ENCODE measurements at regions not wholly inside any gene's neighbourhood (a gene's known extent, or its start where the extent isn't known, plus 50 kb on each side); places are given as distances from the start of the nearest gene placed in this dataset.

DNA sequence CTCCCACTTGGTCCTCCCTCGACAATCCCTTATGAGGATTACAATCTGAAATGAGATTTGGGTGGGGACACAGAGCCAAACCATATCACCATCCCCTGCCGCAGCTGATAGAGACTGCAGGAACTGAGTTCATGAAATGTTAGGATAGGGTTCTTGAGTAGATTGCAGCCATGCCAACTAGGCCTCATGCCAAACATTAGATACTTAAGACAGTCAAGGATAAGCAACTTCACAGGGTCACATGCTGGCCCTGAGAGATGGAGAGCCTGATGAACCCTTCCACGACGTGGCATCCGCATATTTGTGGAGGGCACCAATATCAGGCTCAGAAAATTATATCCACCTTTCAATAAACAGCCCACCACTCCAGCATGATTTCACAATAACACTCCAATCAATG is 121.3 kb downstream of the ALDH8A1 start:
- no peak overlapping the region for H3K4me3 ChIP-seq
- H3K36me3 ChIP-seq = no peaks in the 10 kb centered on the region
- DNase-seq = no peak
- no peak for TF ChIP-seq POLR2AphosphoS5 (IDR thresholded peaks at IDR 0.05)
- WGBS, 5 donors = 64 to 89% (median 76%) methylated on average over 5 of the region's 5 CpGs
- H3K27ac ChIP-seq = no peak overlapping the region
- no peaks in the 10 kb centered on the region for H3K27me3 ChIP-seq
- intact Hi-C loops (cut with DNase I; ENCODE audit: low total_unique reads) = no loop called here
- H3K4me1 ChIP-seq = no peaks in the 10 kb centered on the region
- peaks cover 0 to 5% (median 0%) of the 10 kb centered on the region in 4 donors for H3K9me3 ChIP-seq

- intact Hi-C loops (cut with DNase I; ENCODE audit: low total_unique reads) = no loop called here
- H3K4me3 ChIP-seq = no peak overlapping the region
- H3K36me3 ChIP-seq = no peaks in the 10 kb centered on the region
- WGBS, 5 donors = 73 to 90% (median 84%) methylated on average over 3 of the region's 3 CpGs
- H3K9me3 ChIP-seq = peaks cover 0 to 5% (median 0%) of the 10 kb centered on the region in 4 donors
- H3K27ac ChIP-seq = peak overlapping the region in 1 of 5 donors; percentile 46
- no peaks in the 10 kb centered on the region for H3K27me3 ChIP-seq
- DNase-seq = peak in 1 of 2 donors; percentile 28
- no peak for TF ChIP-seq CTCF (IDR thresholded peaks at IDR 0.05)
- no peak for TF ChIP-seq POLR2A (IDR thresholded peaks at IDR 0.05)
- no peak for TF ChIP-seq POLR2AphosphoS5 (IDR thresholded peaks at IDR 0.05)
- TF ChIP-seq EP300 (IDR thresholded peaks at IDR 0.05) = no peak
- H3K4me1 ChIP-seq = peaks cover 0 to 10% (median 6%) of the 10 kb centered on the region in 4 donors
Measured at GRCh38 chr6:134826889-134827737, 122.8 kb downstream of the ALDH8A1 start.

DNA sequence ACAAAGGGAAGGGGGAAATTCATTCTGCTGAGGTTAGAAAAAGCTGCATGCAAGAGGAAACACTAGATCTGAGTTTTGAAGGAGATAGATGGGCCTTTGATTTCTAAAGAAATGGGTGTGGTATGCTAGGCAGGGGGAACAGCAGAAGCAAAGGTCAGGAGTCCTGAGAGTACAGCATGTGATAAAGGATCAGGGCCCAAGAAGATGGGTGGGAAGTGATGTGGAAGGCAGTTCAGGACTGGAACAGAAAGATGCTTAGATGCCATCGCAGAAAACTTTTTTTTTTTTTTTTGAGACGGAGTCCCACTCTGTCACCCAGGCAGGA is 126.2 kb downstream of the ALDH8A1 start:
- no peak overlapping the region for H3K4me3 ChIP-seq
- DNase-seq = no peak
- no peak overlapping the region for H3K27ac ChIP-seq
- WGBS, 5 donors = 92 to 100% (median 100%) methylated on average over 2 of the region's 2 CpGs
- intact Hi-C loops (cut with DNase I; ENCODE audit: low total_unique reads) = loop anchor here (5.0 kb wide), 1 partner anchor 646 kb away; no protein-coding TSS in a partner anchor
- no peaks in the 10 kb centered on the region for H3K36me3 ChIP-seq
- H3K27me3 ChIP-seq = no peaks in the 10 kb centered on the region
- peaks cover 0 to 10% (median 6%) of the 10 kb centered on the region in 4 donors for H3K4me1 ChIP-seq
- peaks cover 0 to 5% (median 0%) of the 10 kb centered on the region in 4 donors for H3K9me3 ChIP-seq
- TF ChIP-seq CTCF (IDR thresholded peaks at IDR 0.05) (no peak), POLR2AphosphoS5 (IDR thresholded peaks at IDR 0.05) (no peak), POLR2A (IDR thresholded peaks at IDR 0.05) (no peak), EP300 (IDR thresholded peaks at IDR 0.05) (no peak)

DNA sequence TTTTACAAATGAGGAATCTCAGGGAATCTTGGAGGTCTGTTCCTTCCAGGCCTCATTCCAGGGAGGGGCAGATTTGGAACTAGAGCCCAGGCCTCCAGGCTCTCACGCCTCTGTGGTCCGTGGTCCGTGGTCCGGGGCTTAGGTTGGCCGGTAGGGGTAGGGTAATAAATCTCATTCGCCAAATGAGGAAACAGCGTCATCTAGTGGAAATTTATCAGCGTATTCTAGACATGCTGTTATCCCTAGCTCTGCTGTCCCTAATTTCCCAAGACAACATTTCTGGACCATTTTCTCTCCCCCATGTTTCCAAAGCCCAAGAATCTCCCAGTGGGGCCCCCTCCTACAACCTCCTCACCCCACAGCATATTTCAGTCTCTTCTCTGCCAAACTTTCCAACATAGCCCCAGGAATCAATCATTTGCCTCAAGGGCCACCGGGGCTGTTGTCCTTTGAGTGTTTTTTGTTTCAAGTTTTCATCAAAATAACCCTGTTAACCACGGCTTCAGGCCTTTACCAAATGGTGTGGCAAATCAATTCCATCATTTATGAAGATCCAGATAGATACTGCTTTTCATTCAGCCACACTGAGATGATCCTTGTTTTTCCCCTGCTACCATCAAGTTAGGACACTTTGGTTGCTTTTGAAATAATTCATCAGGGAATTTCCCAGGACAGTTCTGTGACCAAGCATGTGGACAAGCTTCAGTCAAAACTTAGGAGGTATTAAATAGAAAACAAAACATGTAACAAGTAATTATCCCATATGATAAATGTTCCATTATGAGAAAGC is 126.8 kb downstream of the ALDH8A1 start:
- peaks cover 0 to 10% (median 6%) of the 10 kb centered on the region in 4 donors for H3K4me1 ChIP-seq
- H3K36me3 ChIP-seq = no peaks in the 10 kb centered on the region
- DNase-seq = peak; percentile 31 to 93
- no peak overlapping the region for H3K4me3 ChIP-seq
- WGBS, 5 donors = 10 to 12% (median 11%) methylated on average over 10 of the region's 10 CpGs
- no peaks in the 10 kb centered on the region for H3K27me3 ChIP-seq
- TF ChIP-seq POLR2A (IDR thresholded peaks at IDR 0.05) (no peak), CTCF (IDR thresholded peaks at IDR 0.05) (peak in 5 of 7 experiments; percentile 42 to 94 (median 80))
- peaks cover 0 to 5% (median 0%) of the 10 kb centered on the region in 4 donors for H3K9me3 ChIP-seq
- H3K27ac ChIP-seq = no peak overlapping the region
- intact Hi-C loops (cut with DNase I; ENCODE audit: low total_unique reads) = loop anchor here (5.0 kb wide), 1 partner anchor 646 kb away; no protein-coding TSS in a partner anchor
